ENCODE measurements at regions not wholly inside any gene's neighbourhood (a gene's known extent, or its start where the extent isn't known, plus 50 kb on each side); places are given as distances from the start of the nearest gene placed in this dataset.

GRCh38 chr5:2575871-2576270 lies 175.6 kb downstream of the IRX2 start:
- no peak for DNase-seq (ENCODE audit: extremely low read depth, low read depth)

GRCh38 chr5:2575292-2575691 lies 176.2 kb downstream of the IRX2 start:
- DNase-seq (ENCODE audit: extremely low read depth, low read depth): no peak

DNA sequence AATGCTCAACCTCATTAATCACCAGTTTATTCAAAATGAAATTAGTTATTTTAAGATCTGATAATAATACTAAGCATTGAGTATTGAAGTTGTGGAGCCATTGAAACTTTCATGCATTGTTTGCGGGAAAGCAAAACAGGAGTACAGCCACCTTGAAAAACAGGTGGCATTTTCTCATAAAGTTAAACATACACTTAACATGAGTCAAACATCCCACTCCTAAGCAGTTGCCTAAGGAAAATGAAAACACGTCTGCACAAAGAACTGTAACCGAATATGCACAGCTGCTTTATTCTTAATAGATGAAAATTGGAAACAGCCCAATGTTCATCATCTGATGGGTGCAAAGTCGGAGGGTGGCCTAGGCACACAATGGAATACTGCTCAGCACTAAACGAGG lies 177.3 kb downstream of the IRX2 start:
- no peak for DNase-seq (ENCODE audit: extremely low read depth, low read depth)

GRCh38 chr5:2570586-2570985 lies 180.9 kb downstream of the IRX2 start:
- DNase-seq (ENCODE audit: extremely low read depth, low read depth): no peak

DNA sequence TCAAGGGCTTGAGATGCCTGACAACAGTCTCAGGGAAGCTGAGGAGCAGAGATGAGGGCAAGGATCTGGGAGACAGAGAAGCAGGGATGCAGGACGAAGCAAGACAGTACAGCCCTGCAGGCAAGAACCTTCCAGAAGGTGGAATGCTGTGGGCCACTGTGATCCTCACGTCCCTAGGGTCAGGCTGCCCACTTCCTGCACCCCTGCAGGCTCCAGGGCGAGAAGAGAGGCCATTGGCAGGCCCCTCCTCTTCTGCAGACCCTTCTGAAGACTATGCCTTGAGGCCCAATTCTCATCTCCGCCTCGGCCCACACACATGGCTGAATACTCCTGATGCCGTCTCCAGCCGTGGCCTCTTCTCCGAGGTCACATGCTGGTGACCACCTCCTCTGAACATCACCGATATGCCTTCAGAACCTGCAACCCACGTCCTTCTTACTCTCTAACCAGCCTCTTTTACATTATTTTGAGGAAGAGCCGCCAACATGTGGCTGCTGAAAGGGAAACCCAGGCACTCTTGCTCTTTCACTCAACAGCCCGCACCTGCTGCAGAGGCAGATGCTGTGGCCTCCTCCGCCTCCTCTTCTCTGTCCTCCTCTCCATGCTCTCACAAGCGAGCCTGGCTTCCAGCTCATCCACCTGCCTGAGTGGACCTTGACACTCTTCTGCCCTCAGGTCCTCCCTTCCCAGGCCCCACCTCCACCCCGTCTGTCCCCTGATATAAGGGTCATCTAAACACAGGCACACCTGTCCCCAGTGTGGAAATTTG lies 181.5 kb downstream of the IRX2 start:
- no peak for DNase-seq (ENCODE audit: extremely low read depth, low read depth)

- no peak for DNase-seq (ENCODE audit: extremely low read depth, low read depth)
These were observed 182.3 kb downstream of the IRX2 start for GRCh38 chr5:2569176-2569575.

DNA sequence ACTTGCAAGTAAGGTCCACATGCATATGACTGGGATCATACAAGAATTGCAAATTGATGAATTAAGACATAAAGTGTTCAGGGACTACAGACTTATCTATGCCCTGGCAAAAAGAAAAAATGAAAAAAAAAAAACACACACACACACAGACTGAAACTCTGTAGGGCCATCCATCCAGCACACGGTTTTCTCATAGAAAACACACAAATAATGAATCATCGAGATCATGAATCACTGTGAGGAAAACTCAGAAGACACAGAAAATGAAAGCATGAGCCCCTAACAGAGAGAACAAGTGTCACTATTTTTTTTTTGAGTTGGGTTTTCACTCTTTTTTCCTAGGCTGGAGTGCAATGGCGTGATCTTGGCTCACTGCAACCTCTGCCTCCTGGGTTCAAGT lies 185.2 kb downstream of the IRX2 start:
- no peak for DNase-seq (ENCODE audit: extremely low read depth, low read depth)

DNA sequence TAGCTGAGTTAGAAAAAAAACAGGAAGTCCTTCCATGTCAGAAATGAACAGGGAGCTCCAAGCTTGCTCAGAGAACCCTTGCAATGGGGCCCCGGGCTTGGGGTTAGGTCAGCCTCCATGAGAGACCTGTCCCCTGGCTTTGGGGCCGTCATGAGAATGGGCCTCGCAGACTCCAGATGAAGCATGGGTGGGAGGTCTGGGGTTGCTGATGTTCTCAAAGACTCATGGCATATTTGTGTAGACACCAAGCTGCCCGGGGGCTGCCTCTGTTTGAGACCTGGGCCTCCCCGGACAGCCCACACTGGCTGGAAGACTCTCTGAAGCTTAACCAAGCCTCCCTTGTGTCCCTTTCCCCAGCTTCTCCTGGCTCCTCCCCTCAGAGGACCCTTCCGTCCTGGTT lies 186.3 kb downstream of the IRX2 start:
- DNase-seq (ENCODE audit: extremely low read depth, low read depth): no peak

DNA sequence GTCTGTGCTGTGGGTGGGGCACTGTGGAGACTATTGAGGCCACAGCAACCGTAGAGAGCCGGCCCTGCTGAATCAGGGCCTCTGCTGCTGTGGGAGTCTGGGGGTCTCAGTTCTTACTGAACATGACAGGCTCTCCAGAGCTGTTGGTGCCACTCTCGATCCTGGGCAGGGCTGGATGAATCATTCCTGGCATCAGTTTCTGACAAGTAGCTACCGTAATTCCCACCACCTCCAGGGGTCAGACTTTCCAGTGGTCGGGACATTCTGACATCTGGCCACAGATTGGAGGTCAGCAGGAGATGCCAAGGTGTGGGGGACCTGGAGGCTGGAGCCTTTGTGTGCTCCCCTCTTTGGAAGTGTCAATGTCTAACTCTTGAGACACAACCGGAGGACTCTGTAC lies 188.4 kb downstream of the IRX2 start:
- no peak for DNase-seq (ENCODE audit: extremely low read depth, low read depth)

DNA sequence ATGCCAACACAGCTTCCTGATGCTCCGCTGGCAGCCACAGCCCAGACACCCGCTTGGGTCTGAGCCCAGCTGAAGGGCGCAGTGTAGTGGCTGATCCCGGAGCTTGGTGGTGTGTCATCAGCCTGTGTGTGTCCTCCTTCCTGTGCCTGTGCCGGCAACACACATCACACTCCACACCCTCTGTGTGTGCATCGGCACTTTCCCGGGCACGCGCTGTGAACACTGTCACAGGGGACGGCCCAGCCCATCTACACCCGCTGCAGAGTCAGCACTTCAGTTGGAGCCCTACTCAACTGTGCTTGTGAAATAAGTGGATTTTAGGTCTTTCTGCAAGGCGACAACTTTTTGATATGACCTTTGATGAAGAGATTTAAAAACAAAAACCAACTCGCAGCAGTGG lies 189.4 kb downstream of the IRX2 start:
- DNase-seq (ENCODE audit: extremely low read depth, low read depth): no peak

- no peak for DNase-seq (ENCODE audit: extremely low read depth, low read depth)
These were observed 191.0 kb downstream of the IRX2 start for GRCh38 chr5:2560435-2560834.

GRCh38 chr5:2557435-2557834 lies 194.0 kb downstream of the IRX2 start:
- no peak for DNase-seq (ENCODE audit: extremely low read depth, low read depth)

GRCh38 chr5:2556375-2556966 lies 195.0 kb downstream of the IRX2 start:
- DNase-seq (ENCODE audit: extremely low read depth, low read depth): no peak

GRCh38 chr5:2553611-2554010 lies 197.9 kb downstream of the IRX2 start:
- DNase-seq (ENCODE audit: extremely low read depth, low read depth): no peak

- no peak for DNase-seq (ENCODE audit: extremely low read depth, low read depth)
These were observed 201.0 kb downstream of the IRX2 start for GRCh38 chr5:2550509-2550908.

GRCh38 chr5:2549900-2550299 lies 201.6 kb downstream of the IRX2 start:
- no peak for DNase-seq (ENCODE audit: extremely low read depth, low read depth)

GRCh38 chr5:2549354-2549753 lies 202.1 kb downstream of the IRX2 start:
- no peak for DNase-seq (ENCODE audit: extremely low read depth, low read depth)

- DNase-seq (ENCODE audit: extremely low read depth, low read depth): no peak
These were observed 204.5 kb downstream of the IRX2 start for GRCh38 chr5:2546938-2547337.

DNA sequence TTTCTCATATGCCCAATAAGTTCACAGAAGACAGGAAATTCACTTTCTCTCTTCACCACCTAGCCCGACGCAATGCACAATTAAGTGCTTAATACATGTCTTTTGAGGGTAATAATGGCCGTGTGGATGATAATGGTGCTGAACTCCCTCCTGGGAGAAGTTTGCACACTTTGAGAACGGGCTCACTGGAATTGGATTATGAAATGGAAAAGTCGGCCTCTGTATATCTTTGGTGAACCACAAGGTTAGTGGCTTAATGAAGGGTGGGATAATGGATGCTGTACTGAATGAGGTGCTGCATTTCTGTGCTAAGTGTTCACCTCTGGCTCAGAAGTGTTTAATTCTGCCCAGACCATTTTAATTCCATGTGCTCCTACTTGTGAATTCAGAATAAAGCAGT lies 207.5 kb downstream of the IRX2 start:
- DNase-seq (ENCODE audit: extremely low read depth, low read depth): no peak

DNA sequence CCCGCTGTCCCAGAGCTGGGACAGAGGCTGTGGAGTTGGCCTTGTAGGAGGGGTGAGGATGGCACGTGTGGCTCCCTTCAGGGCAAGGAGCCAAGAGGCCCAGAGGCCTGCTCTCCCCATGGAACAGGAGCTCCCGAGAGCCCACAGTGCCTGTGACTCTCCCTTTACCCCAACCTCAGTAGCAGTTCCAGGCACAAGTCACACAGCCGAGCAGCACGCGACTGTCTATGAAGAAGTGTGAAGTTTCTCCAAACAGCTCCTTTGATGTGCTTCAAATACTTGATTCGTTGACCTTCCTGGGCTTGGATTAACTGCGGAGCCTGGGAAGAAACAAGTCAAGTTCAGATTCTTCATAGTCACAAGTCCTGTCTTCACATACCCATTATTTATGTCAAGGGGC lies 208.7 kb downstream of the IRX2 start:
- no peak for DNase-seq (ENCODE audit: extremely low read depth, low read depth)

DNA sequence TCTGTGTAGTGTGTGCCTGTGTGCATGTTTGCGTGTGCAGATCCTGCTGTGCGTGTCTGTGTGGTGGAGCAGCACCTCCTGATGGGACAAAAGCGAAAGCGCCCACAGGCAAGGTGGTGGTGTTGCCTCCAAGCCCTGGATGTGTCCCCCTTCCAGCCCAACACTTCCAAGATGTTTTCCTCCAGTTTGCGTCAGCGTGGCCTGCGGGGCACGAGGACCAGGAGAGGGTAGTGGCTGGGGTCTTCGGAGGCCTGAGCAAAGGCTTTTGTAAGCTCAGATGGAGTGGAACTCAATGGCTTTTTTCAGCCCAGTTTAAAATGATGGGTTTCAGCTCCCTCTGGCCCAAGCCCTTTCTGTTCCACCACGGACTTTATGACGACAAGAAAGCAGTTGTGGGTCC lies 209.5 kb downstream of the IRX2 start:
- no peak for DNase-seq (ENCODE audit: extremely low read depth, low read depth)

GRCh38 chr5:2538169-2538568 lies 213.3 kb downstream of the IRX2 start:
- no peak for DNase-seq (ENCODE audit: extremely low read depth, low read depth)
